Stimulated activated effector memory CD8-positive, alpha-beta T cell treated with anti-CD3 and anti-CD28 coated beads, Interleukin-12 subunit alpha, Interleukin-12 subunit beta, amount 100 ng/mL, for 72 hours (primary cell): ENCODE measurements at regions not wholly inside any gene's neighbourhood (a gene's known extent, or its start where the extent isn't known, plus 50 kb on each side); places are given as distances from the start of the nearest gene placed in this dataset.
A peak's percentile ranks its signal among the peaks of the same experiment; 100 is the strongest.

Experiments used
- ATAC-seq: fragments of 150-1000 bp; cut with Tn5 transposase; 2 replicates; pipeline ENCODE4 v1.10.0; 2021
- DNase-seq, 2 donors: peaks; one replicate each; pipeline ENCODE4 v3.0.0; 2021 to 2022; ENCODE audit warnings: low spot score in 2 of 2
- H3K27ac Mint-ChIP-seq: one replicate; pipeline ENCODE4 v1.8.0; 2022; ENCODE audit warnings: mild to moderate bottlenecking, mixed read lengths
- H3K36me3 Mint-ChIP-seq: one replicate; pipeline ENCODE4 v1.8.0; 2022; ENCODE audit warnings: mild to moderate bottlenecking, mixed read lengths
- H3K4me1 Mint-ChIP-seq: one replicate; pipeline ENCODE4 v1.8.0; 2022; ENCODE audit warnings: mixed read lengths
- H3K4me3 Mint-ChIP-seq: one replicate; pipeline ENCODE4 v1.8.0; 2022; ENCODE audit warnings: mild to moderate bottlenecking, mixed read lengths
- H3K9me3 Mint-ChIP-seq: one replicate; pipeline ENCODE4 v1.8.0; 2022; ENCODE audit warnings: mixed read lengths

DNA sequence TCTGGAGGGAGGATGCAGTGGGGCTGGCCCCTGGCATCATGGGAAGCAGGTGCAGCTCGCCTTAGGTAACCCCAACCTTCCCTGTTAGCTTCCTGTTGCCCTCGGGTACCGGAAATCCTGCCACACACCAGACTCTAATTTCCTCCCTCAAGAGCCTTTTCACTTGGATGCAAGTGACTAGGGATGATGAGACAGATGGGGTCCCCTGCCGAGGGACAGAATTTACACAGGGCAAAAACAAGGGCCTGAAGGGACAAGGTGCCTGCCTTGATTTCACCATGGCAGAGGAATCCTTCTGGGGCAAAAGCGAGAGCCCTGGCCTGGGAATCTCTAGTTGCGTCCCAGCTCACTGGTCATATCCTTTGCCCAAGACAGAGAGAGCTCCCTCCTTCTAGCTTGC lies 263.1 kb downstream of the LOXHD1 start:
- Mint-ChIP-seq H3K27ac (peak overlapping the region; percentile 11), H3K4me3 (no peak overlapping the region), H3K9me3 (no peaks in the 10 kb centered on the region), H3K36me3 (peaks cover 7% of the 10 kb centered on the region), H3K4me1 (peaks cover 35% of the 10 kb centered on the region)
- DNase-seq (no peak), ATAC-seq (no peak)

DNA sequence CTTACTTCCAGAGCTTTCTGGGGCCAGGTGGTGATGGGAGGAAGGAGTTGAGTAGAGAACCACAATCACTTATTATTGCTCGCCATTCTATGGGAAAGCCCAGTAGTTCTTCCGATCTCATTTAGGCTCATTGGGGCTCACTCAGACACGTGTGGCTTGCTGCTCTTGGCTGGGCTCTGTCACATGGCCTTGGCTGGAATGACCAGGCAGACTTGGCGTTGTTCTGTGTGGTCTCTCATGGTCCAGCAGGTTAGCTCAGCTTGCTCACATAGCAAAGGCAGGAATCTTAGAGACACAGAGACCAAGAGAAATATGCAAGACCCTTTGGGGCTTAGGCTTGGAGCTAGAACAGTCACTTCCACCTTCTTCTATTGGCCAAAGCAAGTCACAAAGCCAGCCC lies 261.2 kb downstream of the LOXHD1 start:
- H3K4me3 Mint-ChIP-seq: no peak overlapping the region
- no peak for ATAC-seq
- no peak for DNase-seq
- H3K36me3 Mint-ChIP-seq: peaks cover 7% of the 10 kb centered on the region
- H3K9me3 Mint-ChIP-seq: no peaks in the 10 kb centered on the region
- H3K4me1 Mint-ChIP-seq: peaks cover 48% of the 10 kb centered on the region
- H3K27ac Mint-ChIP-seq: peak overlapping the region; percentile 68

GRCh38 chr18:46397174-46397573 lies 259.8 kb downstream of the LOXHD1 start:
- Mint-ChIP-seq H3K9me3 (no peaks in the 10 kb centered on the region), H3K27ac (peak overlapping the region; percentile 79), H3K4me3 (no peak overlapping the region), H3K4me1 (peaks cover 48% of the 10 kb centered on the region), H3K36me3 (peaks cover 7% of the 10 kb centered on the region)
- no peak for DNase-seq
- peak; percentile 33 for ATAC-seq

- peak overlapping the region; percentile 2 for H3K27ac Mint-ChIP-seq
- ATAC-seq: peak; percentile 50
- peaks cover 54% of the 10 kb centered on the region for H3K4me1 Mint-ChIP-seq
- no peak for DNase-seq
- peaks cover 7% of the 10 kb centered on the region for H3K36me3 Mint-ChIP-seq
- H3K4me3 Mint-ChIP-seq: no peak overlapping the region
- H3K9me3 Mint-ChIP-seq: no peaks in the 10 kb centered on the region
Measured at GRCh38 chr18:46398005-46398404, 259.0 kb downstream of the LOXHD1 start.

DNA sequence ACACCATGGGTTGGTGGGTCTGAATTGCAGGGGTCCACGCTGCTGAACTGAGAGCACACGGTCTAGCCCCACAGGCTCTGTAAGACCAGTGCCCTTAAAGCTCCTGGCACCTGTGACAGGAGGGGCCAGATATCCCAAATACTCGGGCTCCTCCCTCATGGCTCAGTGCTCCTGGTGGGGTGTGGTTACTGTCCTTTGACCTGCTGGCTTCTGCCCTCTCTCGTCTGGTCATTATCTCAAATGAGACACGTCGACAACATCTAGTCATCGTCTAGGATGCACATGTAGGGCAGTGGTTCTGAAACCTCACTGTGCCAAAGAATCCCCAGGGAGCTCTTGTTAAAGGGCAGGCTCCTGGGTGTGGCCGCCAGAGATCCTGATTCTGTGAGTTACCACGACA lies 258.4 kb downstream of the LOXHD1 start:
- Mint-ChIP-seq H3K4me1 (peaks cover 56% of the 10 kb centered on the region), H3K27ac (peak overlapping the region; percentile 2), H3K9me3 (no peaks in the 10 kb centered on the region), H3K36me3 (peaks cover 7% of the 10 kb centered on the region), H3K4me3 (no peak overlapping the region)
- no peak for ATAC-seq
- no peak for DNase-seq

DNA sequence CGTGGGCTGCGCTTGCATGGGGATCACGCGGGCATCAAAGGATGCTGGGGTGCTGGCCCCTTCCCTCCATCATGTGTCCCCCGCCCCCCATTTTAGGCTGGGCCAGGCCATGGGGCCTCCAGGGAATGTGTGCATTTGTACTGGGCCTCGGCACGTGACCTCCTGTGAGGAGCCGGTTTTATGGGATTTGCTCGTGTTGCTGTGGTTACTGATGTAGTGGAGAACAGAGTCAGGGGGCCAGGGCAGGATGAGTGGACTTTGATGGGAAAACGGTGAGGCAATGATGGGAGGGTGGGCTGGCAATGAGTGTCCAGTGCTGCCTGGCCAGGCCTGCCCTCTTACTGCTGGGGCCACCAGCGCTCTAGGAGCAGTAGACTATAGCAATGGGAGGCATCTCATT lies 257.7 kb downstream of the LOXHD1 start:
- no peak overlapping the region for H3K27ac Mint-ChIP-seq
- no peak overlapping the region for H3K4me3 Mint-ChIP-seq
- peaks cover 7% of the 10 kb centered on the region for H3K36me3 Mint-ChIP-seq
- DNase-seq (no peak), ATAC-seq (no peak)
- H3K4me1 Mint-ChIP-seq: peaks cover 59% of the 10 kb centered on the region
- H3K9me3 Mint-ChIP-seq: no peaks in the 10 kb centered on the region

DNA sequence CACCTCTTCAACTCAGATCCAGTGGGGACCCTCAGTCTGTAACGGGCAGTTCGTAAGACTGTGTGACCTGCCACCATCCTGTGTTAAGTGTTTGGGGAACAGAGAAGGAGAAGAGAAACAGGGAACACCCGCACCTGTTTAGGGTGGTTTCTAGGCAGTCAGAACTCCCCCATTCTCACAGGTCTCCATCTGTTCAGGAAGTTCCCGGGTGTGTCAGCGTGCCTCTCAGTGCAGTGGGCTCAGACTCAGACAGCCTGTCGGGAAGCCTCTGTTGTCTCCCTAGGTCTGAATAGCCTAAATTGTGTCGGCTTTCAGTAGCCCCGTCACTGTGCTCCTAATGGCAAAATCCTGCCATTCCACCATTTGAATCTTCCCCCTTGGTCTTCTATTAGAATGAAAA lies 256.6 kb downstream of the LOXHD1 start:
- no peak overlapping the region for H3K27ac Mint-ChIP-seq
- DNase-seq (no peak), ATAC-seq (no peak)
- no peak overlapping the region for H3K4me3 Mint-ChIP-seq
- no peaks in the 10 kb centered on the region for H3K9me3 Mint-ChIP-seq
- H3K4me1 Mint-ChIP-seq: peaks cover 67% of the 10 kb centered on the region
- H3K36me3 Mint-ChIP-seq: peaks cover 7% of the 10 kb centered on the region

GRCh38 chr18:46401486-46402070 lies 255.4 kb downstream of the LOXHD1 start:
- ATAC-seq: no peak
- Mint-ChIP-seq H3K27ac (no peak overlapping the region), H3K9me3 (no peaks in the 10 kb centered on the region), H3K4me1 (peaks cover 65% of the 10 kb centered on the region), H3K36me3 (peaks cover 7% of the 10 kb centered on the region), H3K4me3 (no peak overlapping the region)
- DNase-seq: no peak

DNA sequence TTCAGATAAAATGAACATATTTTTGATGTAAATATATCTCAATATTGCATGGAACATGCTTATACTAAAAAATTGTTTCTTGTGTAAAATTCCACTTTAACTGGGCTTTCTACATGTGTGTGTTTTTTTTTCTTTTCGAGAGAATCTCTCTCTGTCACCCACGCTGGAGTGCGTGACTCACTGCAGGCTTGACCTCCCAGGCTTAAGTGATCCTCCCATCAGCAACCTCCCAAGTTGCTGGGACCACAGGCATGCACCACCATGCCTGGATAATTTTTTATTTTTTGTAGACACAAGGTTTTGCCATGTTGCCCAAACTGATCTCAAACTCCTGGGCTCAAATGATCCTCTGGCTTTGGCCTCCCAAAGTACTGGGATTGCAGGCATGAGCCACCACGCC lies 254.6 kb downstream of the LOXHD1 start:
- no peak overlapping the region for H3K27ac Mint-ChIP-seq
- H3K36me3 Mint-ChIP-seq: peaks cover 7% of the 10 kb centered on the region
- H3K9me3 Mint-ChIP-seq: no peaks in the 10 kb centered on the region
- H3K4me1 Mint-ChIP-seq: peaks cover 64% of the 10 kb centered on the region
- H3K4me3 Mint-ChIP-seq: no peak overlapping the region
- DNase-seq (no peak), ATAC-seq (no peak)

DNA sequence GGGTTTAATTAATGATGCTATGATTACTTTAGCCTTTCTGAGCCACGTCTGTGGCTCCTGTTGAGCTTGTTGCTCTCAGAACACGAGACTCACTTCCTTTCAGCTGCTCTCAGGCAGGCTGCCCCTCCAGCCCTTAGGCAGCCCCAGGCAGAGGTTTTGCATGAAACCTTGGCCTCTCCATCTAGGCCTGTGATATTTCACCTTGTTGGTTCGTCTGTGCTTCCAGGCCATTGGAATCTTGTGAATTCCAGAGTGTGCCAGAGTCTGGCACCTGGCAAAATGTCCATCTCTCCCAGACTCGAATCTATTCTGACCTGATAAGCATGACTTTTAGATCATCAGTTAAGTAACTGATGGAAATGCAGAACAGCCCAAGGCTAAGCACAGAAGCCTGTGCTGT lies 254.1 kb downstream of the LOXHD1 start:
- no peak for ATAC-seq

GRCh38 chr18:46405832-46406538 lies 251.0 kb downstream of the LOXHD1 start:
- Mint-ChIP-seq H3K36me3 (no peaks in the 10 kb centered on the region), H3K27ac (no peak overlapping the region), H3K4me1 (peaks cover 46% of the 10 kb centered on the region), H3K4me3 (no peak overlapping the region), H3K9me3 (no peaks in the 10 kb centered on the region)
- DNase-seq (no peak), ATAC-seq (no peak)

More for the DNA sequence above, 254.1 kb downstream of the LOXHD1 start:
- DNase-seq: no peak
- Mint-ChIP-seq H3K4me1 (peaks cover 64% of the 10 kb centered on the region), H3K4me3 (no peak overlapping the region), H3K36me3 (peaks cover 5% of the 10 kb centered on the region), H3K27ac (no peak overlapping the region), H3K9me3 (no peaks in the 10 kb centered on the region)

DNA sequence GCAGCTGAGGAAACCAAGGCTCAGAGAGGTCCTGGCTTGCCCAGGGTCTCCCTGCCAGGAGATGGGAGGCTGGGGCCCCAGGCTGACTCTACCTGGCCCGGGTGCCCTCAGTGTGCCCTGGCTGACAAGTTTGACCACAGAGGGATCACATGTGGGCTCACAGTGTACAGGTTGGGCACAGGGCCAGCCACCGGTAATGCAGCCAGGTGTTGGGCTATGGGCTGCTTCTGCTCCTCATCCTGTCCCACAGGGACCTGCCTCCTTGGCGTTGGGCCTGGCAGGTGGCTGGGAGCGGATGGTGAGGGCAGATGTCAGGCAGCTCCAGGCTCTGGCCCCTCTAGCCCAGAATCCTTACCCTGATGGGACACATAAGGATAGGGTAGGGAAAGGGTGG lies 250.5 kb downstream of the LOXHD1 start:
- Mint-ChIP-seq H3K4me3 (no peak overlapping the region), H3K36me3 (no peaks in the 10 kb centered on the region), H3K9me3 (no peaks in the 10 kb centered on the region), H3K27ac (no peak overlapping the region), H3K4me1 (peaks cover 46% of the 10 kb centered on the region)
- ATAC-seq (no peak), DNase-seq (no peak)

- H3K36me3 Mint-ChIP-seq: no peaks in the 10 kb centered on the region
- peak overlapping the region; percentile 11 for H3K27ac Mint-ChIP-seq
- no peak overlapping the region for H3K4me3 Mint-ChIP-seq
- no peak for ATAC-seq
- peaks cover 44% of the 10 kb centered on the region for H3K4me1 Mint-ChIP-seq
- no peaks in the 10 kb centered on the region for H3K9me3 Mint-ChIP-seq
- no peak for DNase-seq
Measured at GRCh38 chr18:46407486-46408166, 249.4 kb downstream of the LOXHD1 start.

- Mint-ChIP-seq H3K9me3 (no peaks in the 10 kb centered on the region), H3K4me3 (no peak overlapping the region), H3K27ac (no peak overlapping the region), H3K4me1 (peaks cover 38% of the 10 kb centered on the region), H3K36me3 (no peaks in the 10 kb centered on the region)
- ATAC-seq (no peak), DNase-seq (no peak)
Measured at GRCh38 chr18:46408334-46408987, 248.6 kb downstream of the LOXHD1 start.

DNA sequence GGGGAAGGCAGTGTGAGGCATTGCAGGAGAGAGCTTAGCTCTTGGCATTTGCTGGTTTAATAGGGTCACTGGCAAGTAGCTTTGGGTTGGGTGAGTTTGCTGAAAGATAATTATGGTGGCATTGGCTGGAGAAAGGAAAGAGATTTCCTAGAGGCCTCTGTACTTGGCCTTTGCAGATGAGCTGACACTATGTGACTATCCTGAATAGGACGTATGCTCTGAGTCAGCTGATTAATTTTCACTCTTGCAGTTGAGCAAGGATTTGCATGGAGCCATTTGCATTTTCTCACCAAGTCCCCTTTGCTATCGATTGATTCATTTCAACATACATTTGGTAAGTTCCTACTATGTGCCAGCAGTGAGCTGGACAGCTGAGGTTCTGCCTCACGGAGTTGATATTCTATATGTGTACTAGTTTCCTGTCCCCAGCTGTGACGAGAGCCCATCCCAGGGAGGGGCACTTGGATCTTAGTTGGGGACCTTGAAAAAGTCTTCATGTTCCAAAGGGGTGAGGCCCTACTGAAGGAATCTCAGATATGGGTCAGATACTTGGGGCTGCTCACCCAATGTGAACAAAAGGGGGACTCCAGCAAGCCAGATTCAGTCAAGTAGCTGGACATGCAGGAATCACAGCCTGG lies 245.7 kb downstream of the LOXHD1 start:
- Mint-ChIP-seq H3K36me3 (peaks cover 5% of the 10 kb centered on the region), H3K9me3 (no peaks in the 10 kb centered on the region), H3K4me1 (peaks cover 15% of the 10 kb centered on the region), H3K27ac (no peak overlapping the region), H3K4me3 (no peak overlapping the region)
- no peak for ATAC-seq
- no peak for DNase-seq
